Liver (tissue), 3 donors: ENCODE measurements at regions not wholly inside any gene's neighbourhood (a gene's known extent, or its start where the extent isn't known, plus 50 kb on each side); places are given as distances from the start of the nearest gene placed in this dataset.

Experiments
- ATF3 ChIP-seq: IDR thresholded peaks from 2 replicates; pipeline ENCODE4 v1.6.1; 2016; ENCODE audit warnings: antibody characterized with exemption
- CTCF ChIP-seq: fragments of 150-350 bp; IDR thresholded peaks from 2 replicates; pipeline ENCODE4 v1.5.1; 2017; ENCODE audit warnings: improper control_type of control experiment, low read depth, low read length; ENCODE audit not compliant: missing input control
- EGR1 ChIP-seq, 2 donors: IDR thresholded peaks; 2 replicates each; pipeline ENCODE4 v1.6.1; 2016 to 2018; ENCODE audit warnings: antibody characterized with exemption in 2 of 2, low read depth in 2 of 2
- GABPA ChIP-seq, 2 donors: IDR thresholded peaks in 1 of 2; conservative IDR thresholded peaks in 1 of 2; 2 replicates each; pipeline ENCODE4 v1.6.1; 2016; ENCODE audit warnings: antibody characterized with exemption in 2 of 2, mild to moderate bottlenecking in 1 of 2, moderate library complexity in 1 of 2
- JUND ChIP-seq, 2 donors: IDR thresholded peaks; 2 replicates each; pipeline ENCODE4 v1.6.1; 2016; ENCODE audit warnings: antibody characterized with exemption in 2 of 2
- MAX ChIP-seq: IDR thresholded peaks from 2 replicates; pipeline ENCODE4 v1.6.1; 2016; ENCODE audit warnings: antibody characterized with exemption
- RAD21 ChIP-seq, 2 donors: IDR thresholded peaks; 2 replicates each; pipeline ENCODE4 v1.6.1; 2016; ENCODE audit warnings: antibody characterized with exemption in 2 of 2, mild to moderate bottlenecking in 2 of 2
- TAF1 ChIP-seq: conservative IDR thresholded peaks from 2 replicates; pipeline ENCODE4 v1.6.1; 2016; ENCODE audit warnings: antibody characterized with exemption, mild to moderate bottlenecking
- YY1 ChIP-seq: IDR thresholded peaks from 2 replicates; pipeline ENCODE4 v1.6.1; 2016; ENCODE audit warnings: antibody characterized with exemption, mild to moderate bottlenecking
- ZBTB33 ChIP-seq: IDR thresholded peaks from 2 replicates; pipeline ENCODE4 v1.6.1; 2016; ENCODE audit warnings: antibody characterized with exemption
- donor health status: healthy.
- donor health status: healthy.

- no peak for TF ChIP-seq GABPA (IDR thresholded peaks at IDR 0.05 in 1 of 2, conservative IDR thresholded peaks at IDR 0.05 in 1 of 2)
- no peak for TF ChIP-seq RAD21 (IDR thresholded peaks at IDR 0.05)
- TF ChIP-seq YY1, result no peak
- TF ChIP-seq EGR1 (IDR thresholded peaks at IDR 0.05; ENCODE audit: low read depth in 2 of 2), result no peak
- no peak for TF ChIP-seq CTCF
- TF ChIP-seq TAF1, result no peak
- no peak for TF ChIP-seq MAX
- TF ChIP-seq ATF3, result no peak
- no peak for TF ChIP-seq ZBTB33
- no peak for TF ChIP-seq JUND (IDR thresholded peaks at IDR 0.05)
These were observed 230.4 kb upstream of the SPRED2 start for GRCh38 chr2:65662654-65663432.
